K562 (cell line): ENCODE measurements at regions not wholly inside any gene's neighbourhood (a gene's known extent, or its start where the extent isn't known, plus 50 kb on each side); places are given as distances from the start of the nearest gene placed in this dataset.

Experiments used
- ATAC-seq: fragments of 200-7000 bp; cut with Tn5 transposase; 3 replicates; pipeline ENCODE4 v1.9.1; 2020; ENCODE audit warnings: moderate library complexity
- BruUV-seq: library from RNA; stranded (reverse); fragments of 400-500 nt; replicated peaks from 2 replicates; lab custom pipeline; 2021; lab: Mats Ljungman, UMichigan
- CTCF ChIA-PET: fragments of 300-600 bp; formaldehyde crosslinking; extraction: SDS; loops from one replicate; lab custom pipeline; 2021; ENCODE audit warnings: low intra/inter-chr PET ratio; lab: Yijun Ruan, JAX
- POLR2A ChIA-PET: fragments of 300-600, 350-650 bp; sonication (Branson Sonifier 250); formaldehyde crosslinking; extraction: SDS; loops from one replicate; lab custom pipeline; 2021; ENCODE audit warnings: antibody characterized with exemption, inconsistent platforms; lab: Yijun Ruan, JAX
- DNase-seq, 4 experiments: peaks; one replicate each; pipeline versions ENCODE4 v3.0.0 to v3.0.0-alpha.2; 2011 to 2018; ENCODE audit warnings: low spot score in 3 of 4, mixed read lengths in 3 of 4; ENCODE audit errors: extremely low read depth in 1 of 4
- FAIRE-seq: peaks from 2 replicates; lab custom pipeline; 2011; peaks lifted over from hg19 to GRCh38; lab: Jason Lieb, UNC
- H2AFZ ChIP-seq: 2 replicates; pipeline ENCODE4 v1.6.0; 2011; ENCODE audit warnings: low read depth, low read length, control low read depth, inconsistent platforms
- H3K27ac ChIP-seq: fragments of 200-600 bp; 3 replicates; pipeline ENCODE4 v1.8.0; 2011; ENCODE audit warnings: low read depth, mild to moderate bottlenecking, control low read depth, inconsistent platforms, low read length, moderate library complexity, mixed read lengths; ENCODE audit errors: extremely low read depth
- H3K27me3 ChIP-seq, 2 experiments: fragments of 300-600 bp in 1 of 2; 2 replicates in 1 of 2; 3 replicates in 1 of 2; pipeline versions ENCODE4 v1.6.0 to v1.8.0; 2011; ENCODE audit warnings: inconsistent platforms in 2 of 2, low read length in 2 of 2, mild to moderate bottlenecking in 1 of 2, mixed read lengths in 1 of 2, moderate library complexity in 1 of 2; ENCODE audit not compliant: control insufficient read depth in 2 of 2, insufficient read depth in 2 of 2
- H3K36me3 ChIP-seq: fragments of 300-600 bp; 3 replicates; pipeline ENCODE4 v1.8.0; 2011; ENCODE audit warnings: mild to moderate bottlenecking, low read length, inconsistent platforms; ENCODE audit not compliant: control insufficient read depth, insufficient read depth
- H3K4me1 ChIP-seq, 2 experiments: fragments of 200-600 bp in 1 of 2; replicated peaks in 1 of 2; 2 replicates in 1 of 2; 3 replicates in 1 of 2; pipeline versions ENCODE4 v1.5.1 to v1.8.0; 2011; ENCODE audit warnings: inconsistent platforms in 2 of 2, low read length in 2 of 2, mild to moderate bottlenecking in 1 of 2, mixed read lengths in 1 of 2, moderate library complexity in 1 of 2; ENCODE audit not compliant: control insufficient read depth in 2 of 2, insufficient read depth in 2 of 2
- H3K4me2 ChIP-seq: 2 replicates; pipeline ENCODE4 v1.6.1; 2011; ENCODE audit warnings: low read length, control low read depth, inconsistent platforms, mixed read lengths; ENCODE audit not compliant: insufficient read depth
- H3K4me3 ChIP-seq: fragments of 200-600 bp; sonication (generic), shearing (Covaris generic); 2 replicates; pipeline ENCODE4 v1.5.1; 2016; ENCODE audit warnings: control low read depth, inconsistent platforms
- H3K79me2 ChIP-seq: fragments of 200-600 bp; 3 replicates; pipeline ENCODE4 v1.8.0; 2011; ENCODE audit warnings: low read length, inconsistent platforms; ENCODE audit not compliant: control insufficient read depth, insufficient read depth
- H3K9ac ChIP-seq, 2 experiments: 2 replicates each; pipeline versions ENCODE4 v1.6.0 to v1.6.1; 2011; ENCODE audit warnings: low read depth in 2 of 2, low read length in 2 of 2, control low read depth in 1 of 2, inconsistent platforms in 1 of 2, mild to moderate bottlenecking in 1 of 2, mixed read lengths in 1 of 2; ENCODE audit not compliant: insufficient read depth in 1 of 2
- H3K9me1 ChIP-seq: one replicate; pipeline ENCODE4 v1.6.0; 2011; ENCODE audit warnings: inconsistent platforms, mild to moderate bottlenecking, low read length, moderate library complexity; ENCODE audit not compliant: control insufficient read depth, insufficient read depth
- H3K9me3 ChIP-seq: replicated peaks from 2 replicates; pipeline ENCODE4 v1.5.1; 2011; ENCODE audit warnings: low read depth, low read length, inconsistent platforms; ENCODE audit not compliant: control insufficient read depth, insufficient read depth
- H4K20me1 ChIP-seq: replicated peaks from 2 replicates; pipeline ENCODE4 v1.6.1; 2011; ENCODE audit warnings: low read length, inconsistent platforms, mixed read lengths; ENCODE audit not compliant: control insufficient read depth, insufficient read depth
- CC2D1A ChIP-seq: fragments of 450-650 bp; IDR thresholded peaks from 2 replicates; pipeline ENCODE4 v1.6.1; 2017; ENCODE audit warnings: mild to moderate bottlenecking
- ELF4 ChIP-seq: fragments of 450-650 bp; formaldehyde crosslinking; IDR thresholded peaks from 2 replicates; pipeline ENCODE4 v1.4.0; 2022; ENCODE audit warnings: missing genetic modification characterization
- EP400 ChIP-seq: fragments of 450-650 bp; IDR thresholded peaks from 2 replicates; pipeline ENCODE4 v1.6.1; 2017; ENCODE audit warnings: antibody characterized with exemption, mild to moderate bottlenecking, moderate library complexity
- EWSR1 ChIP-seq: fragments of 450-650 bp; IDR thresholded peaks from 2 replicates; pipeline ENCODE4 v1.6.1; 2018; ENCODE audit warnings: borderline replicate concordance, mild to moderate bottlenecking, low read depth, moderate library complexity; ENCODE audit not compliant: partially characterized antibody
- FOXA1 ChIP-seq: fragments of 450-650 bp; IDR thresholded peaks from 2 replicates; pipeline ENCODE4 v1.6.1; 2016; ENCODE audit warnings: mild to moderate bottlenecking, borderline replicate concordance
- IFI16 ChIP-seq: fragments of 250-450 bp; sonication (Bioruptor Pico); IDR thresholded peaks from 2 replicates; pipeline ENCODE4 v2.1.2; 2022; ENCODE audit warnings: mild to moderate bottlenecking, inconsistent platforms
- MCM2 ChIP-seq: fragments of 450-650 bp; IDR thresholded peaks from 2 replicates; pipeline ENCODE4 v1.6.1; 2017; ENCODE audit warnings: low read depth, mild to moderate bottlenecking
- NFATC3 ChIP-seq: fragments of 450-650 bp; IDR thresholded peaks from 2 replicates; pipeline ENCODE4 v1.6.1; 2017; ENCODE audit warnings: mild to moderate bottlenecking
- NFIC ChIP-seq: fragments of 450-650 bp; IDR thresholded peaks from 2 replicates; pipeline ENCODE4 v1.6.1; 2017; ENCODE audit warnings: mild to moderate bottlenecking, inconsistent platforms
- NR2C2 ChIP-seq, 2 experiments: fragments of 200-800 bp in 1 of 2; sonication (Bioruptor generic) in 1 of 2; sonication (generic) in 1 of 2; formaldehyde crosslinking in 1 of 2; IDR thresholded peaks; 2 replicates each; pipeline versions ENCODE4 v1.6.1 to v1.8.0; 2016 to 2022; ENCODE audit warnings: mild to moderate bottlenecking in 1 of 2, missing compliant biosample characterization in 1 of 2, missing genetic modification characterization in 1 of 2, missing genetic modification reagents in 1 of 2
- POLR2B ChIP-seq: fragments of 450-650 bp; IDR thresholded peaks from 2 replicates; pipeline ENCODE4 v1.6.1; 2018; ENCODE audit warnings: low read depth; ENCODE audit not compliant: partially characterized antibody
- SMARCE1 ChIP-seq: fragments of 450-650 bp; IDR thresholded peaks from 2 replicates; pipeline ENCODE4 v1.7.1; 2016; ENCODE audit warnings: mild to moderate bottlenecking
- SPI1 ChIP-seq: IDR thresholded peaks from 2 replicates; pipeline ENCODE4 v1.6.1; 2011; ENCODE audit warnings: low read depth, low read length, control low read depth, borderline replicate concordance
- SRF ChIP-seq, 2 experiments: fragments of 250-450, 450-650 bp in 1 of 2; sonication (Bioruptor Pico) in 1 of 2; sonication (generic) in 1 of 2; formaldehyde crosslinking; IDR thresholded peaks; 2 replicates each; pipeline versions ENCODE4 v1.5.0 to v1.5.1; 2020 to 2022; ENCODE audit warnings: mild to moderate bottlenecking in 1 of 2, missing genetic modification reagents in 1 of 2
- YY1 ChIP-seq, 3 experiments: IDR thresholded peaks; 2 replicates each; pipeline ENCODE4 v1.6.1; 2011; ENCODE audit warnings: low read length in 2 of 3, mild to moderate bottlenecking in 2 of 3, moderate library complexity in 2 of 3, borderline replicate concordance in 1 of 3, control low read depth in 1 of 3, low read depth in 1 of 3; ENCODE audit not compliant: insufficient read depth in 3 of 3, insufficient replicate concordance in 2 of 3, control insufficient read depth in 1 of 3, insufficient read length in 1 of 3; ENCODE audit errors: extremely low read depth in 1 of 3
- ZNF124 ChIP-seq: sonication (generic); formaldehyde crosslinking; IDR thresholded peaks from 2 replicates; pipeline ENCODE4 v1.8.1; 2022; ENCODE audit warnings: missing genetic modification reagents
- WGBS: fragments of 100-300 bp; shearing (Covaris generic); methylation state at CpG from one replicate; pipeline ENCODE4 v1.1.6; 2016; ENCODE audit warnings: low coverage, mixed read lengths; ENCODE audit not compliant: insufficient coverage; ENCODE audit errors: missing lambda C conversion rate; 5-methylcytosine and 5-hydroxymethylcytosine counted together
- in situ Hi-C: fragments of 300-500 bp; cut with MboI; formaldehyde crosslinking; loops from 4 replicates; pipeline ENCODE4 v1.15.0; 2018; ENCODE audit warnings: inconsistent platforms, mixed read lengths
- intact Hi-C: fragments of 100-400 bp; cut with micrococcal nuclease; formaldehyde crosslinking; loops from 2 replicates; pipeline ENCODE4 v1.14.2; 2022

- no peaks in the 10 kb centered on the region for H3K9me1 ChIP-seq
- no peak overlapping the region for H3K9ac ChIP-seq
- under 1% methylated on average over 12 of the region's 12 CpGs for WGBS
- no TSS peak for BruUV-seq
- H3K36me3 ChIP-seq: no peaks in the 10 kb centered on the region
- no peak overlapping the region for H2AFZ ChIP-seq
- intact Hi-C loops: no loop called here
- H3K4me3 ChIP-seq: no peak overlapping the region
- no peaks in the 10 kb centered on the region for H3K4me1 ChIP-seq
- H3K79me2 ChIP-seq: no peaks in the 10 kb centered on the region
- H3K27me3 ChIP-seq: no peaks in the 10 kb centered on the region
- ATAC-seq: no peak
- H3K27ac ChIP-seq: no peak overlapping the region
- H3K9me3 ChIP-seq: no peaks in the 10 kb centered on the region
- H4K20me1 ChIP-seq: no peaks in the 10 kb centered on the region
- TF ChIP-seq EWSR1 (no peak), ZNF124 (no peak), NFIC (no peak), SRF (CRISPR knock-in tag; IDR thresholded peaks at IDR 0.05) (no peak), MCM2 (no peak), POLR2B (no peak), EP400 (no peak), IFI16 (CRISPR knock-in tag) (no peak), YY1 (IDR thresholded peaks at IDR 0.05; ENCODE audit: borderline replicate concordance in 1 of 3, control insufficient read depth in 1 of 3, extremely low read depth in 1 of 3, insufficient read depth in 3 of 3, insufficient read length in 1 of 3, insufficient replicate concordance in 2 of 3, low read depth in 1 of 3, low read length in 2 of 3) (no peak), FOXA1 (no peak), NR2C2 (CRISPR knock-in tag; IDR thresholded peaks at IDR 0.05) (no peak), NR2C2 (tag; IDR thresholded peaks at IDR 0.05) (no peak), CC2D1A (no peak), SMARCE1 (no peak), NFATC3 (no peak), ELF4 (CRISPR knock-in tag) (no peak), SPI1 (no peak)
- ChIA-PET POLR2A (interaction anchor here (0.6 kb wide), 1 partner anchor 64 kb away, joined by 4 read pairs; no protein-coding TSS in a partner anchor), CTCF (no interaction called here)
- H3K4me2 ChIP-seq: no peak overlapping the region
- in situ Hi-C loops: no loop called here
- DNase-seq: no peak
- no peak for FAIRE-seq
These were observed 293.9 kb downstream of the IRX1 start for GRCh38 chr5:3889412-3890142.
